ENCODE measurements at regions not wholly inside any gene's neighbourhood (a gene's known extent, or its start where the extent isn't known, plus 50 kb on each side); places are given as distances from the start of the nearest gene placed in this dataset.
A peak's percentile ranks its signal among the peaks of the same experiment; 100 is the strongest.

DNA sequence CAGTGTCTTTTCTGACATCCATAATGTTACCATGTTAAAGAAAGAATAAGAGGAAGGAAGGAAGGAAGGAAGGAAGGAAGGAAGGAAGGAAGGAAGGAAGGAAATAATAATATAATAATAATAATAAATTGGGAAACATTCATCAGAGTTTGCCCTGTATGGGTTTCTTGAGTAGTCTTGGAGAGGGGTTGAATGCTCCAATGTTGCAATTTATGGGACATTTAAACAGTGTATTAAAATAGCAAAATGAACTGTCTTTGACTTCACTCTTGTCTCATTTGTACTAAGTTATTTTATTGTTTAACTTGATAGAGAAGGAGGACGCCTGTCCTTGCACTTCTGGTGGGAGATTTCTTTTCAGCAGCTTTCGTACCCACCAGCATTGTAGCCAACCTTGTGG is 277.7 kb downstream of the RNF144A start:
- no peak overlapping the region for H2BK15ac ChIP-seq (ENCODE audit: low read depth, poor library complexity, severe bottlenecking)
- WGBS, result 96% methylated on average over 2 of the region's 2 CpGs
- no peak for DNase-seq

DNA sequence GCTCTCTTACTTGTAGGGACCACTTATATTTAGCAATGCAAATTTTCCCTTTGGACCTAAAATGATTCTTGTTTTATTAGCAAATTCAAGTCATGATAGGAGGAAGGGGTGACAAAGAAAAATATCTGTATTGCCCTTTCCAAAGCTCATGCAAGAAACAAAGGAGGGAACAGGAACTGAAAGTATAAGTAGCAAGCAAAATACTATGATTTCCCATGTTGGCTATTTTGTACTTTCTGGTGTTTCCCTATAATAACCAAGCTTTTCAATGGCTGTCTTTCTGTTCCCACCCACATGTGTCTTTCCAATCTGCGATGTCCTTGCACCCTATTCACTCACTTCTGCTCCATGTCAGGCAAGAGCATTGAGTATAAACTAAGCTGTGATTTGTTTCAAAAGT is 279.7 kb downstream of the RNF144A start:
- WGBS, result no CpG with 5 or more reads among the region's 1 CpG
- H2AFZ ChIP-seq (ENCODE audit: low read depth, low read length), result no peak overlapping the region
- H2BK15ac ChIP-seq (ENCODE audit: low read depth, poor library complexity, severe bottlenecking), result no peak overlapping the region
- H2BK5ac ChIP-seq (ENCODE audit: low read depth, low read length, poor library complexity, severe bottlenecking), result no peak overlapping the region
- H4K8ac ChIP-seq (ENCODE audit: low read length), result no peak overlapping the region
- no peak overlapping the region for H2BK12ac ChIP-seq (ENCODE audit: low read length in 2 of 2)
- H3K4me1 ChIP-seq (ENCODE audit: control insufficient read depth, insufficient read depth, low read depth, low read length), result peaks cover 3% of the 10 kb centered on the region
- H3K36me3 ChIP-seq (ENCODE audit: control insufficient read depth in 1 of 2, insufficient read depth in 2 of 2, low read depth in 1 of 2, low read length in 2 of 2), result no peaks in the 10 kb centered on the region
- H3K14ac ChIP-seq (ENCODE audit: low read length in 2 of 2), result no peak overlapping the region
- H2AK5ac ChIP-seq (ENCODE audit: low read length, severe bottlenecking), result no peak overlapping the region
- H3K18ac ChIP-seq (ENCODE audit: low read depth in 1 of 2, low read length in 2 of 2), result no peak overlapping the region
- no peak overlapping the region for H3K4me3 ChIP-seq (ENCODE audit: insufficient read depth in 1 of 2, low read depth in 1 of 2, low read length in 2 of 2)
- H2BK120ac ChIP-seq (ENCODE audit: low read depth, low read length), result no peak overlapping the region
- no peak overlapping the region for H3K27ac ChIP-seq (ENCODE audit: low read length, poor library complexity, severe bottlenecking)
- no peak overlapping the region for H4K91ac ChIP-seq (ENCODE audit: low read length)
- H3K4me2 ChIP-seq (ENCODE audit: low read length, poor library complexity, severe bottlenecking), result no peak overlapping the region
- H3K9me3 ChIP-seq (ENCODE audit: control insufficient read depth, low read length), result no peaks in the 10 kb centered on the region
- no peak for DNase-seq
- H3K4ac ChIP-seq (ENCODE audit: low read depth in 1 of 2, low read length in 2 of 2), result no peak overlapping the region
- no peaks in the 10 kb centered on the region for H3K79me1 ChIP-seq (replicated peaks; ENCODE audit: low read length, poor library complexity, severe bottlenecking)
- no peaks in the 10 kb centered on the region for H3K27me3 ChIP-seq (ENCODE audit: control insufficient read depth in 1 of 2, insufficient read depth in 1 of 2, low read length in 2 of 2)
- H3K9ac ChIP-seq (ENCODE audit: low read length), result no peak overlapping the region
- no peak overlapping the region for H3K23ac ChIP-seq (ENCODE audit: low read length in 2 of 2)

More for the DNA sequence above, 277.7 kb downstream of the RNF144A start:
- Histone ChIP-seq H3K27me3 (ENCODE audit: control insufficient read depth in 1 of 2, insufficient read depth in 1 of 2, low read length in 2 of 2) (no peaks in the 10 kb centered on the region), H3K23ac (ENCODE audit: low read length in 2 of 2) (no peak overlapping the region), H3K14ac (ENCODE audit: low read length in 2 of 2) (no peak overlapping the region), H3K36me3 (ENCODE audit: control insufficient read depth in 1 of 2, insufficient read depth in 2 of 2, low read depth in 1 of 2, low read length in 2 of 2) (no peaks in the 10 kb centered on the region), H3K4me1 (ENCODE audit: control insufficient read depth, insufficient read depth, low read depth, low read length) (peaks cover 9% of the 10 kb centered on the region), H3K79me1 (replicated peaks; ENCODE audit: low read length, poor library complexity, severe bottlenecking) (no peaks in the 10 kb centered on the region), H3K9ac (ENCODE audit: low read length) (no peak overlapping the region), H3K27ac (ENCODE audit: low read length, poor library complexity, severe bottlenecking) (no peak overlapping the region), H3K4me2 (ENCODE audit: low read length, poor library complexity, severe bottlenecking) (no peak overlapping the region), H2BK5ac (ENCODE audit: low read depth, low read length, poor library complexity, severe bottlenecking) (no peak overlapping the region), H2AFZ (ENCODE audit: low read depth, low read length) (no peak overlapping the region), H3K4ac (ENCODE audit: low read depth in 1 of 2, low read length in 2 of 2) (no peak overlapping the region), H4K91ac (ENCODE audit: low read length) (no peak overlapping the region), H3K18ac (ENCODE audit: low read depth in 1 of 2, low read length in 2 of 2) (no peak overlapping the region), H2BK120ac (ENCODE audit: low read depth, low read length) (no peak overlapping the region), H3K9me3 (ENCODE audit: control insufficient read depth, low read length) (no peaks in the 10 kb centered on the region), H2BK12ac (ENCODE audit: low read length in 2 of 2) (no peak overlapping the region), H4K8ac (ENCODE audit: low read length) (no peak overlapping the region), H3K4me3 (ENCODE audit: insufficient read depth in 1 of 2, low read depth in 1 of 2, low read length in 2 of 2) (no peak overlapping the region), H2AK5ac (ENCODE audit: low read length, severe bottlenecking) (no peak overlapping the region)

DNA sequence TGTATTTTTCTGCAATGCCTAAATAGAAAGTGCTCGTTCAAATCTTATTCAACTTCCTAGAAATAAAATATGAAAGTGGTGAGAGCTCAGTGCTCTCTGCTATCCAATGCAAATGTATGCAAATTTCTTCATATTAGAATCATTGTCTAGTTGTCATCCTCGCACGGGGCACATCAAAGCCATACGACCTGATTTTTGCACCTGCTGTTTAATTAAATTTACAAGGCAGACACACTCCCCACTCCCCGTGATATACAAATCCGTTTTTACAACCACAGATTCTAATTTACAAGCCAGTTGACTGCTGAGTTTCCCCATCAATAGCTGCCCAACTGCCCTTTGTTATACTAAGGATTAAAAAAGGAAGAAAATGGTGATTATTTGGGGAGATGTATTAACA is 284.6 kb downstream of the RNF144A start:
- no peak for DNase-seq
- no peak overlapping the region for H2AK5ac ChIP-seq (ENCODE audit: low read length, severe bottlenecking)
- H3K9me3 ChIP-seq (ENCODE audit: control insufficient read depth, low read length), result no peaks in the 10 kb centered on the region
- no peaks in the 10 kb centered on the region for H3K36me3 ChIP-seq (ENCODE audit: control insufficient read depth in 1 of 2, insufficient read depth in 2 of 2, low read depth in 1 of 2, low read length in 2 of 2)
- H2BK120ac ChIP-seq (ENCODE audit: low read depth, low read length), result no peak overlapping the region
- 65% methylated on average over 3 of the region's 6 CpGs for WGBS
- H3K23ac ChIP-seq (ENCODE audit: low read length in 2 of 2), result no peak overlapping the region
- no peaks in the 10 kb centered on the region for H3K4me1 ChIP-seq (ENCODE audit: control insufficient read depth, insufficient read depth, low read depth, low read length)
- H4K8ac ChIP-seq (ENCODE audit: low read length), result no peak overlapping the region
- no peak overlapping the region for H3K27ac ChIP-seq (ENCODE audit: low read length, poor library complexity, severe bottlenecking)
- H2BK15ac ChIP-seq (ENCODE audit: low read depth, poor library complexity, severe bottlenecking), result no peak overlapping the region
- no peak overlapping the region for H2BK12ac ChIP-seq (ENCODE audit: low read length in 2 of 2)
- H3K9ac ChIP-seq (ENCODE audit: low read length), result no peak overlapping the region
- H3K14ac ChIP-seq (ENCODE audit: low read length in 2 of 2), result no peak overlapping the region
- H3K18ac ChIP-seq (ENCODE audit: low read depth in 1 of 2, low read length in 2 of 2), result no peak overlapping the region
- no peak overlapping the region for H3K4me2 ChIP-seq (ENCODE audit: low read length, poor library complexity, severe bottlenecking)
- H3K4ac ChIP-seq (ENCODE audit: low read depth in 1 of 2, low read length in 2 of 2), result no peak overlapping the region
- H2AFZ ChIP-seq (ENCODE audit: low read depth, low read length), result no peak overlapping the region
- H4K91ac ChIP-seq (ENCODE audit: low read length), result no peak overlapping the region
- H3K79me1 ChIP-seq (replicated peaks; ENCODE audit: low read length, poor library complexity, severe bottlenecking), result no peaks in the 10 kb centered on the region
- no peaks in the 10 kb centered on the region for H3K27me3 ChIP-seq (ENCODE audit: control insufficient read depth in 1 of 2, insufficient read depth in 1 of 2, low read length in 2 of 2)
- no peak overlapping the region for H3K4me3 ChIP-seq (ENCODE audit: insufficient read depth in 1 of 2, low read depth in 1 of 2, low read length in 2 of 2)
- H2BK5ac ChIP-seq (ENCODE audit: low read depth, low read length, poor library complexity, severe bottlenecking), result no peak overlapping the region

DNA sequence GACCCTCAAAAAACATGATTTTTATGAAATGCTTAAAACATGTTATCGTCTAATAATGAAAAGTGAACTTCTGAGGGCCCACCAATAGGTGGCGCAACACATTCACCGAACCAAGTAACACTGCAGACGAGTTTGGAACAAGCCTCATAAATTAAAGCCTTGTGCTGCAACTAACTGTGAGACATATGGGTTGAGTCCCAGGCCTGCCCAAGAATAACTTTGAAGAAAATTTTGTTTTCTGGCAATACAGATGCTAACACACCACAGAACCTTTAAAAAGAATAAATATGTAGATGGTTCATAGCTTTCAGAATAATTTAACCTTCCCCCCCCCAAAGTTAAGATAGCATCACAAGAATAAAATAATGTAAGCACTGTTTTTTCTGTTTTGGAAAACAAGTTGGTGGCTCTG is 285.9 kb downstream of the RNF144A start:
- Histone ChIP-seq H3K9ac (ENCODE audit: low read length) (peak overlapping the region; percentile 32), H3K4me1 (ENCODE audit: control insufficient read depth, insufficient read depth, low read depth, low read length) (no peaks in the 10 kb centered on the region), H2BK120ac (ENCODE audit: low read depth, low read length) (no peak overlapping the region), H2BK15ac (ENCODE audit: low read depth, poor library complexity, severe bottlenecking) (no peak overlapping the region), H3K79me1 (replicated peaks; ENCODE audit: low read length, poor library complexity, severe bottlenecking) (no peaks in the 10 kb centered on the region), H4K91ac (ENCODE audit: low read length) (no peak overlapping the region), H2BK5ac (ENCODE audit: low read depth, low read length, poor library complexity, severe bottlenecking) (no peak overlapping the region), H2BK12ac (ENCODE audit: low read length in 2 of 2) (no peak overlapping the region), H2AK5ac (ENCODE audit: low read length, severe bottlenecking) (no peak overlapping the region), H3K27ac (ENCODE audit: low read length, poor library complexity, severe bottlenecking) (no peak overlapping the region), H3K9me3 (ENCODE audit: control insufficient read depth, low read length) (no peaks in the 10 kb centered on the region), H3K27me3 (ENCODE audit: control insufficient read depth in 1 of 2, insufficient read depth in 1 of 2, low read length in 2 of 2) (no peaks in the 10 kb centered on the region), H2AFZ (ENCODE audit: low read depth, low read length) (no peak overlapping the region), H3K36me3 (ENCODE audit: control insufficient read depth in 1 of 2, insufficient read depth in 2 of 2, low read depth in 1 of 2, low read length in 2 of 2) (no peaks in the 10 kb centered on the region), H4K8ac (ENCODE audit: low read length) (no peak overlapping the region), H3K4ac (ENCODE audit: low read depth in 1 of 2, low read length in 2 of 2) (no peak overlapping the region), H3K4me2 (ENCODE audit: low read length, poor library complexity, severe bottlenecking) (no peak overlapping the region), H3K4me3 (ENCODE audit: insufficient read depth in 1 of 2, low read depth in 1 of 2, low read length in 2 of 2) (no peak overlapping the region), H3K18ac (ENCODE audit: low read depth in 1 of 2, low read length in 2 of 2) (no peak overlapping the region), H3K14ac (ENCODE audit: low read length in 2 of 2) (no peak overlapping the region), H3K23ac (ENCODE audit: low read length in 2 of 2) (no peak overlapping the region)
- 1% methylated on average over 4 of the region's 4 CpGs for WGBS
- peak; percentile 63 for DNase-seq

Data from mesenchymal stem cell (in vitro differentiated cells and primary cell).